Transverse colon (tissue), 4 donors: ENCODE measurements at regions not wholly inside any gene's neighbourhood (a gene's known extent, or its start where the extent isn't known, plus 50 kb on each side); places are given as distances from the start of the nearest gene placed in this dataset.

ENCODE experiments used
- DNase-seq: peaks from one replicate; pipeline ENCODE4 v3.0.0-alpha.2; 2019
- H3K27ac ChIP-seq, 4 donors: fragments of 200-600 bp; sonication (generic); 2 replicates each; pipeline ENCODE4 v1.5.1; 2016 to 2018; ENCODE audit warnings: inconsistent platforms in 4 of 4
- H3K27me3 ChIP-seq: fragments of 200-600 bp; sonication (generic); 2 replicates; pipeline ENCODE4 v1.5.1; 2017; ENCODE audit warnings: inconsistent platforms
- H3K36me3 ChIP-seq, 4 donors: fragments of 200-600 bp; sonication (generic); 2 replicates each; pipeline ENCODE4 v1.5.1; 2017 to 2019; ENCODE audit warnings: inconsistent platforms in 4 of 4
- H3K4me1 ChIP-seq, 4 donors: fragments of 200-600 bp; sonication (generic); 2 replicates each; pipeline ENCODE4 v1.5.1; 2017 to 2020; ENCODE audit warnings: inconsistent platforms in 4 of 4
- H3K4me3 ChIP-seq, 4 donors: fragments of 200-600 bp; sonication (generic); 1 replicate in 1 of 4; 2 replicates in 3 of 4; pipeline versions ENCODE4 v1.5.1 to v1.6.1; 2017 to 2019; ENCODE audit warnings: inconsistent platforms in 4 of 4
- H3K9me3 ChIP-seq, 2 donors: fragments of 200-600 bp; sonication (generic); 2 replicates each; pipeline ENCODE4 v1.5.1; 2017 to 2019; ENCODE audit warnings: inconsistent platforms in 2 of 2
- CTCF ChIP-seq, 5 experiments: fragments of 200-600 bp in 3 of 5; fragments of 450-650 bp in 2 of 5; sonication (generic) in 3 of 5; IDR thresholded peaks; 1 replicate in 2 of 5; 2 replicates in 3 of 5; pipeline ENCODE4 v1.5.1; 2016 to 2017; ENCODE audit warnings: antibody characterized with exemption in 5 of 5, inconsistent platforms in 3 of 5, mild to moderate bottlenecking in 2 of 5, moderate library complexity in 1 of 5
- EP300 ChIP-seq: sonication (generic); formaldehyde crosslinking; IDR thresholded peaks from one replicate; pipeline ENCODE4 v1.6.1; 2017; ENCODE audit warnings: antibody characterized with exemption, low read depth
- POLR2A ChIP-seq: fragments of 450-650 bp; IDR thresholded peaks from one replicate; pipeline ENCODE4 v1.6.1; 2016; ENCODE audit warnings: antibody characterized with exemption, mild to moderate bottlenecking, moderate library complexity
- POLR2AphosphoS5 ChIP-seq, 3 donors: sonication (generic); formaldehyde crosslinking; IDR thresholded peaks; one replicate each; pipeline ENCODE4 v1.6.1; 2016; ENCODE audit warnings: antibody characterized with exemption in 3 of 3
- WGBS, 2 donors: methylation state at CpG; one replicate each; pipeline ENCODE4 v1.1.5; 2018; ENCODE audit warnings: low coverage in 1 of 2; 5-methylcytosine and 5-hydroxymethylcytosine counted together
- in situ Hi-C, 4 donors: fragments of 200-750 bp; cut with MboI; loops; one replicate each; pipeline versions ENCODE4 v1.15.0 to v1.15.1; 2017; ENCODE audit warnings: low sequenced_read_pairs in 3 of 4, low pct_ligation_motif_present in 1 of 4, low pct_unique_long_range_greater_than_20kb in 1 of 4
- intact Hi-C: fragments of 100-400 bp; cut with DNase I; formaldehyde crosslinking; loops from one replicate; pipeline ENCODE4 v1.15.1; 2023; ENCODE audit warnings: low total_unique reads

DNA sequence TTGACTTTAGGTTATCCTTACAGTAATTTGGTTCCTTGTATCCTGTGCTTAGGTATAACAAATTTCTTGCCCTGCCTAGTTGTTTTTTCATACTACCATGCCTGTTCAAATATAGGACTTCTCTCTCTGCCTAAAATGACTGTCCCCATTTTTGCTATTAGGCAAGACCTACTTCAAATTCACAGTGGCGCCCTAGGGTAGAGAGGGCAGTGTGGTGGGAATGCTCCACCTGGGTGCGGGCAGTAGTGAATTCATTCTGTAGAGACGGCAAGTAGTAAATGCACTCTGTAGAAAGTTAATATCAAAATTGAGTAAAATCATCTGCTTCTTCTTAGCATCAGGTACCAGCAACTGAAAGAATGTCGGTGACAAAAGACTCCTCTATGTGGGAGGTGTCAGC is 120.4 kb upstream of the RHOBTB1 start:
- H3K9me3 ChIP-seq: no peaks in the 10 kb centered on the region
- no peak overlapping the region for H3K27ac ChIP-seq
- 93 to 100% methylated on average over 4 of the region's 4 CpGs for WGBS, 2 donors
- no peak for DNase-seq
- intact Hi-C loops: no loop called here
- TF ChIP-seq EP300 (no peak), POLR2AphosphoS5 (IDR thresholded peaks at IDR 0.05) (no peak), POLR2A (no peak)
- no peaks in the 10 kb centered on the region for H3K27me3 ChIP-seq
- in situ Hi-C loops: no loop called here
- no peak overlapping the region for H3K4me3 ChIP-seq
- H3K36me3 ChIP-seq: no peaks in the 10 kb centered on the region
- H3K4me1 ChIP-seq: no peaks in the 10 kb centered on the region

GRCh38 chr10:61063901-61064300 is 119.9 kb upstream of the RHOBTB1 start:
- Histone ChIP-seq H3K4me1 (no peaks in the 10 kb centered on the region), H3K27ac (no peak overlapping the region), H3K36me3 (no peaks in the 10 kb centered on the region), H3K27me3 (no peaks in the 10 kb centered on the region), H3K4me3 (no peak overlapping the region), H3K9me3 (no peaks in the 10 kb centered on the region)
- WGBS, 2 donors: 58 to 100% methylated on average over 1 of the region's 1 CpG
- in situ Hi-C loops (no loop called here), intact Hi-C loops (no loop called here)
- TF ChIP-seq POLR2A: no peak
- TF ChIP-seq EP300: no peak
- no peak for TF ChIP-seq CTCF (IDR thresholded peaks at IDR 0.05)
- no peak for TF ChIP-seq POLR2AphosphoS5 (IDR thresholded peaks at IDR 0.05)
- DNase-seq: no peak

DNA sequence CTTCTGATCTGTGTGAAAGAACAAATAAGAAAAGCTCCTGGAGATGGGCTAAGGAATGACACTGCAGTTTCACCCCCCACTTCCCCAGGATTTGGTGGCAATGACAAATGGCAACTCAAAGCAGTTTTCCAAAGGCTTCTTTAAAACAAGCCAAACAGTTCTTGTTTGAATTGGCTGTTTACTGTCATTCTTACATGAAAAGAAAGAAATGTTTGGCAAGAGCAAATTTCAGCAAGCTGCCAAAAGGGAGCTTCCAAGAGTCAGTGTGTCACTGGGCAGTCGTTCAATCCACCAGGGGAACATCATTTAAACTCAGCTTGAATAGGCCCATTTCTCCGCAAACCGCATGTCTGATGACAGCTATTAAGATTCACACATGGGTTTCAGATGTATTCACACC is 119.0 kb upstream of the RHOBTB1 start:
- H3K9me3 ChIP-seq: no peaks in the 10 kb centered on the region
- WGBS, 2 donors: 65 to 77% methylated on average over 3 of the region's 3 CpGs
- TF ChIP-seq POLR2A: no peak
- no peak for TF ChIP-seq CTCF (IDR thresholded peaks at IDR 0.05)
- no peak for TF ChIP-seq POLR2AphosphoS5 (IDR thresholded peaks at IDR 0.05)
- no peak for TF ChIP-seq EP300
- intact Hi-C loops (no loop called here), in situ Hi-C loops (no loop called here)
- no peak overlapping the region for H3K27ac ChIP-seq
- H3K4me3 ChIP-seq: no peak overlapping the region
- H3K36me3 ChIP-seq: no peaks in the 10 kb centered on the region
- DNase-seq: no peak
- H3K4me1 ChIP-seq: no peaks in the 10 kb centered on the region
- no peaks in the 10 kb centered on the region for H3K27me3 ChIP-seq

- no peak for TF ChIP-seq POLR2A
- no peak for TF ChIP-seq POLR2AphosphoS5 (IDR thresholded peaks at IDR 0.05)
- TF ChIP-seq CTCF (IDR thresholded peaks at IDR 0.05): no peak
- TF ChIP-seq EP300: no peak
- in situ Hi-C loops: no loop called here
- H3K9me3 ChIP-seq: no peaks in the 10 kb centered on the region
- whole genome bisulfite sequencing, 2 donors: 77 to 79% methylated on average over 6 of the region's 6 CpGs
- intact Hi-C loops: no loop called here
- H3K4me3 ChIP-seq: no peak overlapping the region
- no peaks in the 10 kb centered on the region for H3K27me3 ChIP-seq
- no peaks in the 10 kb centered on the region for H3K4me1 ChIP-seq
- DNase-seq: no peak
- no peaks in the 10 kb centered on the region for H3K36me3 ChIP-seq
- H3K27ac ChIP-seq: no peak overlapping the region
Measured at GRCh38 chr10:61061923-61062504, 118.0 kb upstream of the RHOBTB1 start.

- Histone ChIP-seq H3K9me3 (no peaks in the 10 kb centered on the region), H3K27ac (no peak overlapping the region), H3K4me3 (no peak overlapping the region), H3K36me3 (no peaks in the 10 kb centered on the region), H3K4me1 (no peaks in the 10 kb centered on the region), H3K27me3 (no peaks in the 10 kb centered on the region)
- TF ChIP-seq POLR2AphosphoS5 (IDR thresholded peaks at IDR 0.05) (no peak), EP300 (no peak), POLR2A (no peak), CTCF (IDR thresholded peaks at IDR 0.05) (no peak)
- in situ Hi-C loops: no loop called here
- intact Hi-C loops: no loop called here
- DNase-seq: no peak
- 72 to 87% methylated on average over 5 of the region's 5 CpGs for WGBS, 2 donors
Measured at GRCh38 chr10:61059636-61060035, 115.7 kb upstream of the RHOBTB1 start.
